ENCODE measurements at regions not wholly inside any gene's neighbourhood (a gene's known extent, or its start where the extent isn't known, plus 50 kb on each side); places are given as distances from the start of the nearest gene placed in this dataset.

DNA sequence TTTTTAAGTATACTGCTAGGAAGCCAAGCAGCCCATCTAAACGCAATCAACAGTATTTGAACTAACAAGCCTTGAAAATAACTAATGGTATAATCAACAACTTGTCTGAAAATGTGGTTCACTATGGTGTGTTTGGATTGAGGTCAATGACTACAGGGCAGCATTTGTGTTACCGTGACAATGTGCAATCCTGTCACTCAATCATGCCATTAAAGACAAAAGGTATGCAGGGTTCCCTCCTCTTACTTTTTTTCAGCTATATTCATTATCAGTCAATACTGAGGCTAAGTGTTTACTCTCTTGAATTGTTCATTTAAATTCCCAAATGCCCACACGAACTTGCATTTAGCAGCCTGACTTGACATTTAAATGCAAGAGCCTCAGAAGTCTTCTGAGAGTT is 1099.3 kb upstream of the EPHA6 start:
- no peak for DNase-seq (ENCODE audit: low read depth)
- POLR2A ChIA-PET = no interaction called here
- CTCF ChIA-PET = no interaction called here
- no peaks in the 10 kb centered on the region for H3K27me3 ChIP-seq (ENCODE audit: control insufficient read depth, insufficient read depth, low read length)
- no peaks in the 10 kb centered on the region for H3K36me3 ChIP-seq (ENCODE audit: control insufficient read depth, insufficient read depth, low read length)
- H3K4me3 ChIP-seq (ENCODE audit: low read depth, low read length) = no peak overlapping the region
- TF ChIP-seq, protein P1, sequence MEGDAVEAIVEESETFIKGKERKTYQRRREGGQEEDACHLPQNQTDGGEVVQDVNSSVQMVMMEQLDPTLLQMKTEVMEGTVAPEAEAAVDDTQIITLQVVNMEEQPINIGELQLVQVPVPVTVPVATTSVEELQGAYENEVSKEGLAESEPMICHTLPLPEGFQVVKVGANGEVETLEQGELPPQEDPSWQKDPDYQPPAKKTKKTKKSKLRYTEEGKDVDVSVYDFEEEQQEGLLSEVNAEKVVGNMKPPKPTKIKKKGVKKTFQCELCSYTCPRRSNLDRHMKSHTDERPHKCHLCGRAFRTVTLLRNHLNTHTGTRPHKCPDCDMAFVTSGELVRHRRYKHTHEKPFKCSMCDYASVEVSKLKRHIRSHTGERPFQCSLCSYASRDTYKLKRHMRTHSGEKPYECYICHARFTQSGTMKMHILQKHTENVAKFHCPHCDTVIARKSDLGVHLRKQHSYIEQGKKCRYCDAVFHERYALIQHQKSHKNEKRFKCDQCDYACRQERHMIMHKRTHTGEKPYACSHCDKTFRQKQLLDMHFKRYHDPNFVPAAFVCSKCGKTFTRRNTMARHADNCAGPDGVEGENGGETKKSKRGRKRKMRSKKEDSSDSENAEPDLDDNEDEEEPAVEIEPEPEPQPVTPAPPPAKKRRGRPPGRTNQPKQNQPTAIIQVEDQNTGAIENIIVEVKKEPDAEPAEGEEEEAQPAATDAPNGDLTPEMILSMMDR (IDR thresholded peaks at IDR 0.05; ENCODE audit: insufficient read depth, low read depth, low read length) = no peak

- CTCF ChIA-PET = no interaction called here
- no peak for DNase-seq (ENCODE audit: low read depth)
- TF ChIP-seq, protein P1 (IDR thresholded peaks at IDR 0.05; ENCODE audit: insufficient read depth, low read depth, low read length) = no peak
- Histone ChIP-seq H3K36me3 (ENCODE audit: control insufficient read depth, insufficient read depth, low read length) (no peaks in the 10 kb centered on the region), H3K27me3 (ENCODE audit: control insufficient read depth, insufficient read depth, low read length) (no peaks in the 10 kb centered on the region), H3K4me3 (ENCODE audit: low read depth, low read length) (no peak overlapping the region)
- POLR2A ChIA-PET = no interaction called here
Observed at GRCh38 chr3:95717048-95717447, 1097.3 kb upstream of the EPHA6 start.

- TF ChIP-seq, protein P1 (IDR thresholded peaks at IDR 0.05; ENCODE audit: insufficient read depth, low read depth, low read length) = no peak
- ChIA-PET CTCF (no interaction called here), POLR2A (no interaction called here)
- no peaks in the 10 kb centered on the region for H3K36me3 ChIP-seq (ENCODE audit: control insufficient read depth, insufficient read depth, low read length)
- H3K27me3 ChIP-seq (ENCODE audit: control insufficient read depth, insufficient read depth, low read length) = no peaks in the 10 kb centered on the region
- no peak overlapping the region for H3K4me3 ChIP-seq (ENCODE audit: low read depth, low read length)
- DNase-seq (ENCODE audit: low read depth) = no peak
Observed at GRCh38 chr3:95718168-95718567, 1096.2 kb upstream of the EPHA6 start.

- POLR2A ChIA-PET = no interaction called here
- no peak for DNase-seq (ENCODE audit: low read depth)
- CTCF ChIA-PET = no interaction called here
- Histone ChIP-seq H3K36me3 (ENCODE audit: control insufficient read depth, insufficient read depth, low read length) (no peaks in the 10 kb centered on the region), H3K4me3 (ENCODE audit: low read depth, low read length) (no peak overlapping the region), H3K27me3 (ENCODE audit: control insufficient read depth, insufficient read depth, low read length) (no peaks in the 10 kb centered on the region)
- TF ChIP-seq, protein P1 (IDR thresholded peaks at IDR 0.05; ENCODE audit: insufficient read depth, low read depth, low read length) = no peak
Observed at GRCh38 chr3:95719481-95719880, 1094.9 kb upstream of the EPHA6 start.

GRCh38 chr3:95721938-95722337 is 1092.5 kb upstream of the EPHA6 start:
- Histone ChIP-seq H3K4me3 (ENCODE audit: low read depth, low read length) (no peak overlapping the region), H3K36me3 (ENCODE audit: control insufficient read depth, insufficient read depth, low read length) (no peaks in the 10 kb centered on the region), H3K27me3 (ENCODE audit: control insufficient read depth, insufficient read depth, low read length) (no peaks in the 10 kb centered on the region)
- ChIA-PET POLR2A (no interaction called here), CTCF (no interaction called here)
- no peak for DNase-seq (ENCODE audit: low read depth)
- TF ChIP-seq, protein P1 (IDR thresholded peaks at IDR 0.05; ENCODE audit: insufficient read depth, low read depth, low read length) = no peak

Measured in BJ (cell line).